Stimulated activated CD8-positive, alpha-beta memory T cell treated with anti-CD3 and anti-CD28 coated beads, Interleukin-2, amount 100 ng/mL, for 48 hours (primary cell): ENCODE measurements at regions not wholly inside any gene's neighbourhood (a gene's known extent, or its start where the extent isn't known, plus 50 kb on each side); places are given as distances from the start of the nearest gene placed in this dataset.
"Not testable (repeated sequence)": the region's sequence is repeated elsewhere in the genome, so short reads cannot be mapped to it uniquely, and the experiment has no call there.

Experiments
- DNase-seq, 2 donors: peaks; one replicate each; pipeline ENCODE4 v3.0.0-alpha.2; 2020; ENCODE audit warnings: low read depth in 2 of 2

DNA sequence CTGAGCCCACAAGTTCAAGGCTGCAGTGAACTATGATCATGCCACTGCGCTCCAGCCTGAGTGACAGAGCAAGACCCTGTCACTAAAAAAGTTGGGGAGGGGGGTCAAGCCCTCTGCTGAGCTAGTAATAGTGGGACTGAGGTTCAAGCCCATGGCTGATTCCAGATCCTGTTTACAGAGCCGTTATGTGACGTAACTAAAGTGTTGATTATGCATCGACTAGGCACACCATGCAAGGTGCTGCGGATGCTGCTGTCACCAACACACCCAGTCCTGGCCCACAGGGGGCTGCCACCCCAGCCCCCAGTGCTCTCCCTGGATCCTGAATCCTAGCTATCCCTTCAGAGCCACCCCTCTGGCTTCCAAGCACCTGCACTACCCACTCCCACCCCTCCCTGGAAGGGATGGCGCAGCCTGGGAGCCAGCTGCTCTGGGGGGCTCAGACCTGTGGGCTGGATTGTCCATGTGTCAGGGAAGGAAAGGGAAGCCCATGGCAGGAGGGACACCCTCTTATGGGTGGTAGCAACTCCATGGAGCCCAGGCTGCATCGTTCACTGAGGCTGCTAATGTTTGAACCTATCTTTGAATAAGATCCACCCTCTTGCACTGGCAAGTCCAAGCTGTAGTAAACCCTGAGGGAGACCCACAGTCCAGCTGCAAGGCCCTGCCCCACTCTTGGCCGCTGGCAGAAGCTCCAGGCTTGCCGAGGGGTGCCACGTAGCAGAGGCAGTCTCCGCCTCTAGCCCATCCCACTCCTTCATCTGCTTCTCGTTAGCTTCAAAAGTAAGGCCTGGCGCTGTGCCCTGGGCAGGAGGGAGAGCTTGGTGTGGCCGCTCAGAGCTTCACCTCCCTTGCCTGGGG lies 95.0 kb downstream of the SNX5 start:
- no peak for DNase-seq

DNA sequence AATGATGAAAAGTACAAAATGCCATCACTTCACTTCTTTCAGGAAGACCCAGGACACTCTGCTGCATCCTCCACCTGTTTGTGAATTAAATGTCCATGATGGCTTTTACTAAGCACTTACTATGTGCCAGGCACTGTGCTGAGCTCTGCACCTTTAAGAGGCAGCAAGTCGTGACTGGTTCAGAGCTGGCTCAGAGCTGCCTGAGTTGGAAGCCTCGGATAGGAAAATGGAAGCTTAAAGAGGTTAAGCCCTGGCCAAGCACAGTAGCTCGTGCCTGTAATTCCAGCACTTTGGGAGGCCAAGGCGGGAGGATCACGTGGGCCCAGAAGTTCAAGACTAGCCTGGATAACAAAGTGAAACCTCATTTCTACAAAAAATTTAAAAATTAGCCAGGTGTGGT lies 95.6 kb downstream of the SNX5 start:
- no peak for DNase-seq

DNA sequence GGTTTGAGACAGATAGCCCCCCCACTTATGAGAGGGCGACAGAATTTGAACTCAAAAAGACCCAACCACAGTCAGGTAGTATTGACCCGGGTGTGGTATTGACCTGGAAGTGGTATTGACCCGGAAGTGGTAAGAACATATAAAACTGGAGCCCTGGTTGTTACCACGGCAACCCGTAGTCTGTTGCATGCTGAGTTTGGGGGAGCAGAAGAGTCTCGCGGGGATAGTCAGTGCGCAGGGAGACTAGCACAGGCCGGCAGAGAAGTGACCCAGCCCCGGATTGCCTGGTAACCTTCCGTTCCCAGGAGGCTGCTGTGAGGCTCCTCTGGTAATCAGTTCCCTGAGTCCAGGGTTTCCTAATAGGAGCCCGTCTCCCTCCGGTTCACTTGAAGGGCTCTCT lies 96.2 kb downstream of the SNX5 start:
- no peak for DNase-seq

DNA sequence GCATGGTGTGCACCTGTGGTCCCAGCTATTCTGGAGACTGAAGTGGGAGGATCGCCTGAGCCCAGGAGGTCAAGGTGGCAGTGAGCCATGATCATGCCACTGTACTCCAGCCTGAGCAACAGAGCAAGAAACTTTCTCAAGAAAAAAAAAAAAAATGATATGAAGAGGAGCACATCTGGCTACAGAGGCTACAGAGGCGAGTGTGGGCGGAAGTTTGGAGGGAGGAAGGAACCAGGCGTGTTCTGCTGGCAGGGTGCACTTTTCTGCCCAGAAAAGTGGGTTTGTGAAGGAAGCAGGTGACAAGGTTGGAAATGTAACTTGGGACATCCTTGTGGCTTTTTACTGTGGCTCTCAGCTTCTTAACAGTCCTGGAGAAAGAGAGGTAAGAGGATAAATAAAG lies 96.7 kb downstream of the SNX5 start:
- DNase-seq, result no peak

DNA sequence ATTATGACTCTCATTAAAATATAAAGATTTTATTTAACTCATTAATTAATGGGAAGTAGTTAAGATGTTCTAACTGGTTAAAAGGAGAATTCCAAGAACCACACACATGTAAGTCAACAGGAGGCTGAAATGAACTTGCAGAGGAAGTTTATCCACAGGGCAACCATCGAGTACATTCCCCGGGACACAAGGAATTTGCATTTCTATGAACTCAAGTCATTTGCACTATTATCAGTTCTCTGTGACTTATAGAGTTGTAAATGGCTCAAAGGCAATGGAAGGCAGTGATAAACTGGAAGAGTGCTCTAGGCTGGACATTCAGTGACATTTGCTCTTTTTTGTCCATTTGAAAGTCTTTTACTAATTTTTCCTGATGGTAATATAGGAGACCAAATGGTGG lies 97.4 kb downstream of the SNX5 start:
- no peak for DNase-seq

DNA sequence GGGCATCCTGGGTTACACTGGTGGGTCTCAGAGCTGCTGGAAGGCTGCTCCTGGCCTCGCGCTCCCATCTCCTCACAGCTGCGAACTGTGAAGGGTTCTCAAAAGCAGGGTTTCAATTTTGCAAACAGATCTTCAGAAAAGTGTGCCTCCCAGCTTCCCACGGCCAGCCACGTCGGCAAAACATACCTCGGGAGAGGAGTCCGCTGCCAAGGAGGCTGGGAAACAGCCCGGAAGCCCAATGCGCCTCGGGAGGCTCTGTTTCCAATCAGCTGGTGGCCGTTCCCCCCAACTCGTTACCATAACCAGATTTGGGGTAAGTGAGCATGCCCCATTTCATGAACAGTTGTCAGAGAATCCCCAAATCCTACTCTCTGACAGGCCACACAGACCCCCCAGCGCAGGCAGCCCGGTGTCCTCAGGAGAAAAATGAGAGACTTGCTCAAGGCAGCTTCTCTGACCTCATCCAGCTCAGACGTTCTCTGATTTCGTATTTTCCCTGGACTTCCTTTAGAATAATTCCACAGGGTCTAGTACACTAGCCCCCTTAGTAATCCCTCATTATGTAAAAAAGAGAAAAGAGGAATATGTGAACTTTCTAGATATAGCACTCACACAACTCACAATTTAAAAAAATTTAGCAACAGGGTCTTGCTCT lies 98.4 kb downstream of the SNX5 start:
- DNase-seq, result no peak

DNA sequence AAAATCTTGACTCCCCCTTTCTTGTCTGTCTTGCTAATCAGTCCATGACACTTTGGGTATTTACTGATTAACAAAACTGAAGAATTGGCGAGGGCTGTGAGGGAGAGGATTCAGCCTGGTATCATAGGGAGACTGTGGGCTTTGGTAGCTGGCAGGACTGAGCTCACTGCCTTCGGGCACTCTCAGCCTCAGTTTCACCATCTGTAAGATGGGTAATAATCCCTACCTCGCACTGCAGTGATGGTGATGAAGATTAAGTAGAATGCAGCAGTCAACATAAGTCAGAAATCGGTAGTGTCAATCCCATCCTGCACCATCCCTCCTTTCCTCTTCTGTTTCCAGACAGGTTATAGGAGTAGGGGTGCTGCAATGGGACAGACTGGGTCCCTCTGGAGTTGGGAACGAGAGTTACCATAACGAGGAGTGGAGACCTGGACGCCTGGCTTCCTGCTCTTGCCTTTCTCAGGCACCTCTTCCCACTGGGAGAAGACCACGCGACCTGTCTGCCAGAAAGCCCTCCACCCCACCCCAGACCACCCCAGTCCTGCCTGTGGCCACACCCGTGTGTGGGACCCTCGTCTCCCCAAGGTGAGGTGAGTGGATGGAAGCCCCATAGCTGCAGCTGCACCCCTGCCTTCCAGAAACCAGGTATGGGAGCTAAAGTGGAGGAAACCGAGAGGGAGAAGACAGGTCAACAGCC lies 99.1 kb downstream of the SNX5 start:
- DNase-seq, result no peak

DNA sequence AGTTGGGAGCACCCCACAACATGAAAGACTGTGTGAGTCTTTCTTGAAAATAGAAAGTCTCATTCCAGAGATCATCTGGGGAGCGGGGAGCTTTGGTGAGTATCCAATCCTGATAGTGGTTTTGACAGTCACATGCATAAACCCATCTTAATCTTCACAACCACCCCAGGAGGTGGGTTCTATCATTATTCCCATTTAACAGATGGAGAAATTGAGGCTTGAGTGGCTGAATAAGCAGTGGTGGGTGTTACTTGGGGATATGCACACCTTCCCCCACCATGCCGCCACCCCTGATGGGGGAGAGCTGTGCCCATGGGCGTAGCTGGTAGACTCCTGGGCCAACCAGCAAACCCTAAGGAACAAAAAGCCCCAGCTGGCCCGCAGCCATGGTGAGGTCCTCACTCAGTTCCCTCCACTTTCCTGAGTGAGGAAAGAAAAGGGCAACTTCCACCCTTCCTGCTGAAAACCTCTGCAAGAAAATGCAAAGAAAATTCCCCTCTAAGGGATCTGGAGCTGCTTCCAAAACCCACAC lies 99.8 kb downstream of the SNX5 start:
- DNase-seq, result no peak

DNA sequence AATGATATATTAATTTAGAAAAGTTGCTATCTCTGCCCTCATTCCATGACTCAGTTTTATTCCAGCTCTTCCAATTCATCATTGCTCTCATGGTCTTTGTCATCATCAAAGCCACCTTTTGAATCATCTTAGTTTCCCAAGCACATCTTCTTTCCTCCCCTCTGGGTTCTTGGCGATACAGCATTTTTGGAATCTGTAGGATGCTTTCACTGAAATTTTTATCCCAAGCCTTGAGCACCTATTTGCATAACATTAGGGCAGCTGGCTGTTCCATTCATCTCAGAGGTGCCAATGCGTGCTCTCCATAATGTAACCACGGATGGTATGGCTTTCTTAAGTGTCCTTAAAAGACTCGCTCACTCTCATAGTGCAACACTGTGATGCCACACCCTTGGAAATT lies 100.4 kb downstream of the SNX5 start:
- DNase-seq, result no peak

DNA sequence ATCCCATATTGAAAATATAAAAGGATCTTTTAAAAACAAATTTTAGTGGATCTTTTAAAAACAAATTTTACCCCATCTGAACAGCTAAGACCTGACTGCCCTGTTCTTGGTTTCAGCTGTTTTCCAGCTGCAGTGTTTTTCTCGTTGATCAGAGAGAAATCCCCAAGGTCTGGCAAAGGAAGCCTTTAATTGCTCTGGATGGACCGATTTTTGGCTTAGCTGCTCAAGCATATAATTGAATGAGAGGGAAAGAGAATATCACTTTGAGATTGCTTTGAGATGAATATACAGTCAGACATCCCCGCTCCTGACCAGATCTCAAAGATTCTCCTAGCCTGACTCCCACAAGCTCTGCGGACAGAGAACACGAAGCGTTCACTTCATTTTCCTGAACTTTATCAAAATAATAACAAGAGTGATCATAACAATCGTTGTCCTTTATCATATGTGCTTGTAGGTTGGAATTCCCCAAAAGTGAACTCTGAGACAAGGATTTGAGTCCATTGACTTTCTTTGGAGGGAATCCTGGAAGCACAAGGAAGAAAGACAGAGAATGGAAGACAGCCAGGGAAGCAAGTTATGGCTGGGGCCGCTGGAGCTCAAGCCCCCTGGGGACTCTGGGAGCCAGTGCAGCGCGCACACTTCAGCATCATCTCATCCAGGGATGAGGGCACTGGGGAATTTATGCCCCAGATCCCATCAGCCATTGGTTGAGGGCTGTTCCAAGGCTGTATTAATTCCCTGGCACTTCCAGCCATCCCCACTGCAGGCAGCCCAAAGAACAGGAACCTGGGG lies 101.3 kb downstream of the SNX5 start:
- DNase-seq, result no peak

DNA sequence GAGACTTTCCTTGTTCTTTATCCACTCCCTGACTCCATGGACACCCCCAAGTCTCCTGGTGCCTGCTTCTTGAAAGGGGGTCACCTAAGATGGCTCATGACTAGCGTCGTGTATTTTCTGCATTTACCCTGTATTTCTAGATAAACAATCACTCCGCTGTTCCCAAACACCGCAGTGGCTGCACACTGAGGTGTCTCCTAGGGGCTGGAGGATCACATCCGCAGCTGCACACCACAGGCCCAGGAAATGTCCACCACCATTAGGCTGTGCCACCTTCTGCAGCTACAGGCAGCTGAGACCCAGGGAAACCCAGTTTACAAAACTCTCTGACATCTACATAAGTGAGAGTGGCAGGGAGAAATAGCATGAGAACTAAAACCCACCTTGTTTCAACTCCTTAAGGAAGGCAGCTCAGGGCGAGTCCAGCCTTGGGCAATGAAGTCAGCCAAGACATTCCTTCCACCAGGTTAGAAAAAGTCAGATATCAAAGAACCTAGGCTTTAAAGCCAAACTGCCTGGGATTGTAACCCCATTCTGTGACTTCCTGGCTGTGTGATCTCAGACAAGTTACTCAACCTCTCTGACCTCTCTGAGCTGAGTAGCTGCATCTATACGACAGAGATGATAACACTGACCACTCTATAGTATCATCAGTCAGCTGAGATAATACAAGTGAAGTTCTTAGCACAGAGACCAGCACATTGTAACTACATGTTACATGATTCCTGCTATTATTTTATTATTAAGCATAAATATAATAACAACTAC lies 102.2 kb downstream of the SNX5 start:
- no peak for DNase-seq

DNA sequence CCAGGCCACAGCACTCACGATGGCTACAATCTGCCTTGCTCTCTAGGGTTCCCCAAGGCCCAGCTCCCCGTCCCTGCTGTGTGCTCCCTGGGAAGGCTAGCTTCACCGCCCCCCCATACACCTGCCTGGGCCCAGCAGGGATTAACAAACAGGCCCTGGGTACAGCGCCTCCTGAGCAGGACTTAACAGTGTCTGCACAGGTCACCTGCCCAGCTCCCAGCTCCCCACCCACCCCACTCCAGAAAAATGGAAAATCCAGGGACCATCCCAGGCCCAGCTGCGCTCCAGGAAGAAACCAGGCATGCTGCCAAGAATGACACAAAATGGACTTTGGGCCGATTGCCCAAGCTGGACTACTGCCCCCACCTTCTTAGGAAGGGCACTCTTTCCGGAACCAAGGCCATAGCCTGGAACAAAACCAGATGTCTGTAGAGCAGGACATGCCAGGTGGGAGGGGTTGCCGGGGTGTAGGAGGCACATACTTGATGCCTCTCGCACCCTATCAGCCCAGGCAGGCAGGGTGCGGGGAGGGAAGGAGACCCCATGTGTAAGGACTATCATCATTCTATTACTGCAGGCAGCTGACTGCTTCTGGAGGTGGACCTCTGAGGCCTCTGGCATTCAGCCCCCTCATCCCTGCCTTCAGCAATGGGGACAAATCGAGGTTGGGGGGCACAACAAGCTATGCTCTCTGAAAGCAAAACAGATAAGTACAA lies 104.9 kb downstream of the SNX5 start:
- no peak for DNase-seq

DNA sequence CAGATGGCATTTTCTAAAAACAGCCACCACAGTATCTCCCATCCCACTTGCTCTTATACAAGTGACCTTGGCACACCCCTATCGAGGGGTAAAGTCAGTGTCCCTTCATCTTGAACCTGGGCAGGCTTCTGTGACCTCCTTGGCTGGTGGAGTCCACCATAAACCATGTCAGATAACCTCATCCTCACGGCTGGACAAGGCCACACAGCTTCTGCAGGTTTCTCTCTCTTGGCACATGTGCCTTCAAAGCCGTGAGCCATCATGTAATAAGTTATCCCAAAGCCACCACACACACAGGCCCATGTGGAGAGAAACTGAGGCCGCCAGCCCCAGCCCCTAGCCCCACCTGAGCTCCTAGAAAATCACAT lies 105.4 kb downstream of the SNX5 start:
- DNase-seq, result no peak

DNA sequence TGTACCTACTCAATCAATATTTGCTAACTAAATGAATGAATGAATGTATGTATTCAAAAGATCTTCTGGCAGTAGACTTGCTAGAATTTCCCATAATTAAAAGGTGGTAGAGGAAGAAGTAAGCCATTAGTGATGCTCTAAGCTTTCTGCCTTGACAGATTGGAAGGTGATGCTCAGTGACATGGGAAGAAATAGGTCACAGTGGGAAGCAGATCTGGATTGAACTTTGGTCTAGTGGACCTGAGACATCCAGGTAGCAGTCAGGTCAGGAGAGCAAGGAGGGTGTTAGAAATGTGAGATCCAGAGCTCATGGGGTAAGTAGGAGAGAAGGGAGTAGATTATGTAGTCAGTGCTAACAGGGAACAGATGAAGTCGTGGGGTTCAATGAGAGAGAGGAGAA lies 106.4 kb downstream of the SNX5 start:
- DNase-seq, result no peak

DNA sequence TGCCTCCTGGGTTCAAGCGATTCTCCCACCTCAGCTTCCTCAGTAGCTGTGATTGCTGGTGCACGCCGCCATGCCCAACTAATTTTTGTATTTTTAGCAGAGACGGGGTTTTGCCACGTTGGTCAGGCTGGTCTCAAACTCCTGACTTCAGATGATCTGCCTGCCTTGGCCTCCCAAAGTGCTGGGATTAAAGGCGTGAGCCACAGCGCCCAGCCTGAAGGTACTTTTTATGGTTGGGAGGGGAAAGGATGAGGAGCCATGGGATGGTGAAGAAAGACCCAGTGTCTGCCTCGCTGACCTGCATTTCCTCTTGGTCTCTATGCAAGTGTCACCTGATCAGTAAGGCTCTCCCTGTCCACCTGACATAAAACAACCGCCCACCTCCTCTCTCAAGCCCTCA lies 107.0 kb downstream of the SNX5 start:
- not testable (repeated sequence) for DNase-seq

DNA sequence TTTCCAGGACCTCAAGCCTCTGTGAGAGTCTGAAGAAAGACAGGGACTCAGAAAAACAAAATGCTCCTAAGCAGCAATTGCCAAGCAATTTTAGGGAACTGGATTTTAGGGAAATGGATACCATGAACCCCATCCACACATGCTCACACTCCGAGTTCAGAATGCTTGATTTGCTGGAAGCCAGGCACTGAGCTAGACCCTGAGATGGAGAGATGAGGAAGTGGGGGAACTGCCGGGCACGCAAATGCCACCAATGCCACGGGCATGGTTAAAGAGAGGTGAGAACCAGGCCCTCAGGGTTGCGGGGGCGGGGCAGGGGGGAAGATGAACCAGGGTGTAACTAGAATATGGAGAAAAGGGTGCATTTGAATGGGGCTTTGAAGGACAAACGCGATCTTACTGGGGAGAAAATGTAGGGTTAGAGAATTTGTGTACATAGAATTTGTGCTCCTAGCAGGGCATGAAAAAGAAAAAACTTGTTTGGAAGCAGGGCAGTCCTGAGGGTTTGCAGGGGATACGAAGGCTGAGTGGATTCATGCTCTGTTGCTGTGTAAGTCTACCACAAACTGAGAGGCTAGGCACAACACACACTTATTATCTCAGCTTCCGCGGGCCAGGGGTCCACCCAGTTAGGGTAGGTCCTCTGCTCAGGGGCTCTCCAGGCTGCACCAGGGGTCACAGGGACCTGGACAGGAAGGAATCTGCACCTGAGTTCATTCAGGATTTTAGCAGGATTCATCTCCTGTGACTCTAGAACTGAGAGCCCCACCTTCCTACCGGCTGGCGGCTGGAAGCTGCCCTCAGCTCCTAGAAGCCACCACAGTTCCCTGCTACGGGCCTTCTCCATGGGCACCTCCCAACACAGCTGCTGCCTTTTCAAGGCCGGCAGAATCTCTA lies 108.0 kb downstream of the SNX5 start:
- no peak for DNase-seq

DNA sequence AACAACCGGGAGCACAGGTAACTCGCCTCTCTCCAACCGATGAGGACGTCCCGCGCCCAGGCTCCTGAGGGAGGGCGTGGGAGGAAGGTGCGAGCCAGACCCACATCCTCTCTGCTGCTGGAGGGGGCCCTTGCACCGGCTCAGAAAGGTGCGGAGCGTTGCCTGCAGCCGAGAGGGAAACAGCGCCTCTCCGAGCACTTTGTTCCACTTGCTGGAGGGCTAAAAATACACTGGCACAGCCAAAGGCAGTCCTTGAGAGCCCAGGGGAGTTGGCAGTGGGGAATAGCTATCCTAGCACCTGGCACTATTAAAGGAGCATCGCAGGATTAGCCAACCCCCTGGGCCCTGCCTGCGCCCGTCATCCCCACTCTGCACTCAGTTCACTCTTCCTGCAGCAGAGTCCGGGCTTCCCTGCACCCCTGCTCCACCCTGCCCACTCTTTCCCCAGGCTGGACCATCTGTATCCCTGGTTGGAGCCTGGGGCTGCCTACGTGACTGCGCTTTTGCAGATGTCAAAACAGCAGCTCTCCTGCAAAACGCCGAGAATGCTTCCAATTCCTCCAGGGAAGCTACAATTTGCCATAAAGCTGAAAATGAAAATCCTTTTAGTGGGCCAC lies 108.9 kb downstream of the SNX5 start:
- DNase-seq, result peak in 1 of 2 donors; percentile 27

DNA sequence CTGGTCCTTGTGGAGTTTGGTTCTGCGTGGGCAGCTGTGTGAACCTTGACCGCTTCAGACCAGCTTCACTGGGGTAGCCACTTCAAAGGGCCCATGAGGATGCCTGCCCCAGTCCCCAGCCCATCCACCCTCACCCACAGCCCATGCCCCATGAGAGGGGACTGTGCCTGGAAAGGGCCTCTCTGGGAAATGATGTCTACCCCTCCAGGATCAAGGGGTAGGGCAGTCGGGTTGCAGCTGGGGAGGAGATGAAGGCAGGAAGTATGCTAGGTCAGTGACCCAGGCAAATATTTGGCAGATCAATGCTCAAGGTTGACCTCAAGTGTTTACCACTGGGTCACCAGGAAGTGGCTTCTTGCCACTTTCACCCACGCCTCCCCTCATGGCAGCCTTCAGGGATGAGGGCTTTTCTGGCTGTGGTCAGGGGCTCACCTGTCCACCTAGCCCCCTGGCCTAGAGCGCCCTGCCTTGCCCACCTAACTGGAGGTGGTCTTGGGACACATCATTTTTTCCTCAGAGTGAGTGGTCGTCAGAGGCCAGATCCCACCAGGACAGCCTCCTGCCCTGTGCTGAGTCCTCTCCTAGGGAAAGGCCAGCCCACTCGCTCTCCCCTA lies 109.5 kb downstream of the SNX5 start:
- no peak for DNase-seq
